Loucy (cell line): ENCODE measurements at regions not wholly inside any gene's neighbourhood (a gene's known extent, or its start where the extent isn't known, plus 50 kb on each side); places are given as distances from the start of the nearest gene placed in this dataset.

Experiments used
- H2AFZ ChIP-seq: fragments of 200-600 bp; sonication (generic); 2 replicates; pipeline ENCODE4 v1.6.0; 2016; ENCODE audit warnings: antibody characterized with exemption, mild to moderate bottlenecking, low read length, moderate library complexity
- H3F3A ChIP-seq: fragments of 200-600 bp; 2 replicates; pipeline ENCODE4 v1.6.0; 2016; ENCODE audit warnings: antibody characterized with exemption, low read depth, mild to moderate bottlenecking
- H3K27me3 ChIP-seq: fragments of 200-600 bp; sonication (generic); 2 replicates; pipeline ENCODE4 v1.6.1; 2014; ENCODE audit warnings: low read length, mild to moderate bottlenecking; ENCODE audit not compliant: insufficient read depth, poor library complexity, severe bottlenecking
- H3K36me3 ChIP-seq: fragments of 200-600 bp; sonication (generic); 2 replicates; pipeline ENCODE4 v1.6.1; 2016; ENCODE audit warnings: low read length; ENCODE audit not compliant: insufficient read depth
- H3K4me1 ChIP-seq: fragments of 200-600 bp; sonication (generic); 2 replicates; pipeline ENCODE4 v1.5.1; 2014; ENCODE audit warnings: low read length, mild to moderate bottlenecking; ENCODE audit not compliant: insufficient read depth, poor library complexity, severe bottlenecking
- H3K4me2 ChIP-seq: fragments of 200-600 bp; sonication (generic); 2 replicates; pipeline ENCODE4 v1.6.0; 2014; ENCODE audit warnings: antibody characterized with exemption, low read length, low read depth, mild to moderate bottlenecking; ENCODE audit not compliant: poor library complexity, severe bottlenecking
- H3K4me3 ChIP-seq: fragments of 200-600 bp; sonication (generic); 2 replicates; pipeline ENCODE4 v1.5.1; 2014; ENCODE audit warnings: low read length, mild to moderate bottlenecking, mixed read lengths; ENCODE audit not compliant: poor library complexity, severe bottlenecking
- H3K79me2 ChIP-seq: fragments of 200-600 bp; sonication (generic); 2 replicates; pipeline ENCODE4 v1.6.1; 2014; ENCODE audit warnings: low read length; ENCODE audit not compliant: insufficient read depth
- H3K9ac ChIP-seq: fragments of 200-600 bp; sonication (generic); 2 replicates; pipeline ENCODE4 v1.6.0; 2014; ENCODE audit warnings: mild to moderate bottlenecking, low read depth, low read length, moderate library complexity; ENCODE audit not compliant: poor library complexity, severe bottlenecking
- H3K9me2 ChIP-seq: fragments of 200-600 bp; sonication (generic); replicated peaks from 2 replicates; pipeline ENCODE4 v1.6.1; 2016; ENCODE audit warnings: low read depth, low read length, mixed read lengths
- H3K9me3 ChIP-seq: fragments of 200-600 bp; sonication (generic); 2 replicates; pipeline ENCODE4 v1.6.1; 2014; ENCODE audit warnings: mild to moderate bottlenecking, antibody characterized with exemption, low read length, low read depth; ENCODE audit not compliant: insufficient read depth
- H4K20me1 ChIP-seq: fragments of 200-600 bp; sonication (generic); 2 replicates; pipeline ENCODE4 v1.6.0; 2014; ENCODE audit warnings: antibody characterized with exemption, low read length, mild to moderate bottlenecking; ENCODE audit not compliant: insufficient read depth, poor library complexity, severe bottlenecking
- EZH2phosphoT487 ChIP-seq: fragments of 200-600 bp; IDR thresholded peaks from 2 replicates; pipeline ENCODE4 v1.6.1; 2018; ENCODE audit warnings: antibody characterized with exemption, mild to moderate bottlenecking, moderate library complexity, borderline replicate concordance
- TF ChIP-seq, protein P1 (sequence below): fragments of 200-600 bp; sonication (generic); conservative IDR thresholded peaks from 2 replicates; pipeline ENCODE4 v1.5.1; 2014; ENCODE audit warnings: mild to moderate bottlenecking, antibody characterized with exemption, low read length

DNA sequence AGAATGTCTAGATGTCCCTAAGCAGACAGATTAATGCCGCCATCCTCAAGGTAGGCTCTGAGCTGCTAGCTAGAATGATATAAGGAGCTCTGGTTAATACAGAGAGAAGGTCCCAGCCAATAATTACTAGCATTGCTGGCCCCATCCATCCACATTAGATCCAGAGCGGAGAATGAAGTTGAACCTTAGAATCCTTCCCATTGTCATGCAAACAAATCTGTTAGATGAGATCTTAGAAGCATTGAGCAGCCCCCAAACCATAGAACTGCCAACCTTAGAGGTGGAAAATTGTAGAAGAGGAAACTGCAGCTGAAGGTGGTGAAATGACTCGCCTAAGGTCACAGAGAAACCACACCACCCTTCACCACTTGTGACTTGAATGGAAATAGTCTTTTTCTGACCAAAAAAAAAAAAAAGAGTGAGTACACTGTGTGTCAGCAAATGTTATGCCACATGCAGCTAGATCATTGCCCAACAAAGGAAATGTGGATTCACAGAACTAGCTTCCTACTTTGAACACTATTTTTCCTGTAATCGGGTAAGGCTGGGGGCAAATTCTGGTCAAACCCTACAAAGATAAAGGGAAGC, 162.1 kb downstream of the SMIM20 start:
- H3K9me2 ChIP-seq = no peaks in the 10 kb centered on the region
- no peaks in the 10 kb centered on the region for H3K36me3 ChIP-seq
- no peaks in the 10 kb centered on the region for H3K4me1 ChIP-seq
- no peaks in the 10 kb centered on the region for H3K9me3 ChIP-seq
- H3F3A ChIP-seq = no peaks in the 10 kb centered on the region
- no peaks in the 10 kb centered on the region for H3K27me3 ChIP-seq
- no peak overlapping the region for H3K9ac ChIP-seq
- H4K20me1 ChIP-seq = no peaks in the 10 kb centered on the region
- no peak for TF ChIP-seq EZH2phosphoT487
- TF ChIP-seq, protein P1, sequence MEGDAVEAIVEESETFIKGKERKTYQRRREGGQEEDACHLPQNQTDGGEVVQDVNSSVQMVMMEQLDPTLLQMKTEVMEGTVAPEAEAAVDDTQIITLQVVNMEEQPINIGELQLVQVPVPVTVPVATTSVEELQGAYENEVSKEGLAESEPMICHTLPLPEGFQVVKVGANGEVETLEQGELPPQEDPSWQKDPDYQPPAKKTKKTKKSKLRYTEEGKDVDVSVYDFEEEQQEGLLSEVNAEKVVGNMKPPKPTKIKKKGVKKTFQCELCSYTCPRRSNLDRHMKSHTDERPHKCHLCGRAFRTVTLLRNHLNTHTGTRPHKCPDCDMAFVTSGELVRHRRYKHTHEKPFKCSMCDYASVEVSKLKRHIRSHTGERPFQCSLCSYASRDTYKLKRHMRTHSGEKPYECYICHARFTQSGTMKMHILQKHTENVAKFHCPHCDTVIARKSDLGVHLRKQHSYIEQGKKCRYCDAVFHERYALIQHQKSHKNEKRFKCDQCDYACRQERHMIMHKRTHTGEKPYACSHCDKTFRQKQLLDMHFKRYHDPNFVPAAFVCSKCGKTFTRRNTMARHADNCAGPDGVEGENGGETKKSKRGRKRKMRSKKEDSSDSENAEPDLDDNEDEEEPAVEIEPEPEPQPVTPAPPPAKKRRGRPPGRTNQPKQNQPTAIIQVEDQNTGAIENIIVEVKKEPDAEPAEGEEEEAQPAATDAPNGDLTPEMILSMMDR = no peak
- no peak overlapping the region for H3K4me2 ChIP-seq
- no peaks in the 10 kb centered on the region for H3K79me2 ChIP-seq
- H2AFZ ChIP-seq = no peak overlapping the region
- H3K4me3 ChIP-seq = no peak overlapping the region

DNA sequence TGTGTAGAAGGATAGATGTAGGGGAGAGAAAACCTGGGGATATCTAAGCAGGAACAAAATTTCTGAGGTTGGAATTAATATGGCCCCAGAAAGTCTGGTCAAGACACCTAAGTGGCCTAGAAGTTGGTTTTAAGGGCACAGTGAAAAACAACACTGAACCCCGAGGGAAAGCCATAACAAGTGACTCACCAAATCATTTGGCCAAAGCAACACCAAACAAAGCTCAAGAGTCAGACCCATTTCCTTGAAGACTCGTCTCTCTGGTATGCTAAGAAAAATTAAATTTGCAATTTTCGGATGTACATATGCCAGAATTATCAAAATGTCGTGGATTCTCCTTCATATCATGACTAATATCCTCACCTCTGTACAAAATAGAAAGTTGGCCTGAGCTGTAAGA, 162.9 kb downstream of the SMIM20 start:
- H3K9me2 ChIP-seq = no peaks in the 10 kb centered on the region
- H3K4me3 ChIP-seq = no peak overlapping the region
- H3K4me1 ChIP-seq = peaks cover 4% of the 10 kb centered on the region
- no peak overlapping the region for H3K9ac ChIP-seq
- no peaks in the 10 kb centered on the region for H4K20me1 ChIP-seq
- H2AFZ ChIP-seq = no peak overlapping the region
- H3K4me2 ChIP-seq = no peak overlapping the region
- no peaks in the 10 kb centered on the region for H3K36me3 ChIP-seq
- H3K79me2 ChIP-seq = no peaks in the 10 kb centered on the region
- H3K27me3 ChIP-seq = no peaks in the 10 kb centered on the region
- no peaks in the 10 kb centered on the region for H3K9me3 ChIP-seq
- no peak for TF ChIP-seq EZH2phosphoT487
- TF ChIP-seq, protein P1 = no peak
- H3F3A ChIP-seq = no peaks in the 10 kb centered on the region

DNA sequence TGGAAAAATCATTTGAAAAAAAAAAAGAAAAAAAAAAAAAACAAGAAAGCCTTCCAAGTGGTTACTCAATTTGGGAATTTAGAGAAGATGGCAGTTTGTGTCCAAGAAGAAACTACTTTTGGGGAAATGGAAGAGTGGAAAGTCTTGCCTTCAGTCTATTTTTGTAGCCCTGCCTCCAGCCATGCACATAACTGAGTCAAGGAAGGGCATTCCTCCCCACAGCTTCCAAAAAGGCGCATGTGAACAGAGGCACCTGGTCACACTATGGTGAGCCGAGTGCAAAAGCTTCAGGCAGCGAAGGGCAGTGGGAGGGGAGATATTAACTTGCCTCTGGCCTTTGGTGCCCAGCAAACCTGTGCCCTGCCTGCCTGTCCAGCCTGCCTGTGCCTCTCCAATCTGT, 163.7 kb downstream of the SMIM20 start:
- Histone ChIP-seq H3K4me2 (no peak overlapping the region), H3K79me2 (no peaks in the 10 kb centered on the region), H3F3A (no peaks in the 10 kb centered on the region), H3K4me1 (peaks cover 7% of the 10 kb centered on the region), H3K4me3 (no peak overlapping the region), H3K27me3 (no peaks in the 10 kb centered on the region), H3K9me3 (no peaks in the 10 kb centered on the region), H3K9me2 (no peaks in the 10 kb centered on the region), H3K9ac (no peak overlapping the region), H2AFZ (no peak overlapping the region), H3K36me3 (no peaks in the 10 kb centered on the region), H4K20me1 (no peaks in the 10 kb centered on the region)
- no peak for TF ChIP-seq EZH2phosphoT487
- TF ChIP-seq, protein P1 = no peak
